ENCODE measurements at regions not wholly inside any gene's neighbourhood (a gene's known extent, or its start where the extent isn't known, plus 50 kb on each side); places are given as distances from the start of the nearest gene placed in this dataset.
"Not testable (repeated sequence)": the region's sequence is repeated elsewhere in the genome, so short reads cannot be mapped to it uniquely, and the experiment has no call there.

DNA sequence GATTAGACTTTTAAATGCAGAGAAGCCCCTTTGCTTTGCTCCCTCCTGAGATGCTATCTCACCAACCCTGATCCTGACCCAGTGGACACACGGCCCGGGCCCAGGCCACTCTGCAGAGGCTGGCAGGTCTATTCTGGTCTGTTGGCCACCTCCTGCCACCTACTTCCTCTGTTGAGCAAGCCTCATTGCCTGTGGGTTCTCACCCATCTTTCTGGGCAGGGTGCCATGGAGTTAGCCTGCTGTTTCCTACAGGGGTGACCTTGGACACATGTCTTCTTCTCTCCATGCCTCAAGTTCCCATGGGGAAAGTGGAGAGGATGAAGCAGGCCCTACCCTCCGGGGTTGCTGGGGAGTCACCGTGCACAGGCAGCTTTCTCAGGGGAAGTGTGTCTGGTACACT lies 266.2 kb upstream of the IRX1 start:
- Histone ChIP-seq H3K4me3 (no peak overlapping the region), H3K9ac (no peak overlapping the region), H3K36me3 (no peaks in the 10 kb centered on the region), H3K4me1 (peaks cover 37% of the 10 kb centered on the region), H3K4me2 (peak overlapping the region; percentile 82), H3K9me3 (no peaks in the 10 kb centered on the region), H4K20me1 (no peaks in the 10 kb centered on the region), H3K27ac (peak overlapping the region; percentile 68), H3K27me3 (no peaks in the 10 kb centered on the region)
- peak; percentile 55; the same call in 1 of the 2 replicates for TF ChIP-seq Cebpa-rat (IDR thresholded peaks at IDR 0.05)

DNA sequence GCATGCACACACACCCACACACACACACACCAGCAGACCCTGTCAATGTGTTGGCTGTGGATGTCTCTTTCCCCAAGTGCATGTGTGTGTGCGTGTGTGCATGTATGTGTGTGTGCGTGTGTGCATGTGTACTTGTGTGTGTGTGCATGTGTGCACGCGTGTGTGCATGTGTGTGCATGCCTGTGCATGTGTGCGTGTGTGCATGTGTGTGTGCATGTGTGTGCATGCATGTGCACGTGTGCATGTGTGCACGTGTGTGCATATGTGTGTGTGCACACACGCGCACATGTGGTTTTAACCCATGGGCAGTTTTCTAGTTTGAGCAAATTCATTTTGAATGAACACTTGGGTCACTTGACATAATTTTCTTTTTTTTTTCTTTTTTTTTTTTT lies 268.8 kb upstream of the IRX1 start:
- H4K20me1 ChIP-seq = no peaks in the 10 kb centered on the region
- no peaks in the 10 kb centered on the region for H3K27me3 ChIP-seq
- no peak for TF ChIP-seq Cebpa-rat (IDR thresholded peaks at IDR 0.05)
- H3K36me3 ChIP-seq = no peaks in the 10 kb centered on the region
- peaks cover 37% of the 10 kb centered on the region for H3K4me1 ChIP-seq
- H3K27ac ChIP-seq = no peak overlapping the region
- H3K4me2 ChIP-seq = no peak overlapping the region
- H3K4me3 ChIP-seq = no peak overlapping the region
- H3K9me3 ChIP-seq = no peaks in the 10 kb centered on the region
- H3K9ac ChIP-seq = no peak overlapping the region

DNA sequence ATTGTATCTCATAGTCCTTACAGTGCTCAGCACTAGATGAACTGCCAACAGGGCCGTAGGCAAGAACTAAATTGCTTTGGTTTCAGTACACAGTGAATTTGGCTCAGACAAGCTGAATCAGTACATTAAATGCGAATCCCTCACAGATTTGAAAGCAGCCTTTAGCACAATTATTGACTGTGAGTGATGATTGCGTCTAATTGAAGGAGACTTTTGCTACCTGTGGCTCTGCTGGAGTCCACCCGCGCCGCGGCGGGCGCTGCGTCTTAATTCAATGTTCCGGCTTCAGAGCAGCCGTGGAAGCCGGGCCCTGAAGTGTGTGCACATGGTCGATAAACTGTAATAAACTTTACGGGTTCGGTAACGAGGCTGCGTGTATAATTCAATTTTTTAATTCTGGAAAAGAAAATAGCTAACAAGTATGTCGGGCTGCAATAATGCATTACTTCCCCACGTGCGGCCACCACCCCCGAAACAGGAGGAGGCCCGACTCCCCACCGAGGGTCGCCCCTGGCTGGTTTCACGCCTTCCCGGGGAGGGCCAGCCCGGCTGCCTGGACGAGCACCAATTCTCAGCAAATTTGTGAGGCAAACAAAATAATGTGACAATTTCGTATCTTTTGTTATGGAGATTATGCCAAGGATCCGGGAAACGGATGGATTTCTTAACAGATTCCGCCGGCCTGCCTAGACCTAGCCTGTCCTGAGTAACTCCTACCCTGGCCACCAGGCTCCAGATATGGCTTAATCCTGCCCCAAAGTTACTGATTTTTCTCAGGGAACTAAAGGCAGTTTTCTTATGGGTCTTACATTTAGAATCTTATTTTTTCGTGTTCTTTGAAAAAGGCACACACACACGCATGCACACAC lies 269.4 kb upstream of the IRX1 start:
- Histone ChIP-seq H3K36me3 (no peaks in the 10 kb centered on the region), H3K9ac (no peak overlapping the region), H4K20me1 (no peaks in the 10 kb centered on the region), H3K4me1 (peaks cover 37% of the 10 kb centered on the region), H3K9me3 (no peaks in the 10 kb centered on the region), H3K4me3 (no peak overlapping the region), H3K27me3 (no peaks in the 10 kb centered on the region), H3K4me2 (no peak overlapping the region), H3K27ac (no peak overlapping the region)
- no peak for TF ChIP-seq Cebpa-rat (IDR thresholded peaks at IDR 0.05)

DNA sequence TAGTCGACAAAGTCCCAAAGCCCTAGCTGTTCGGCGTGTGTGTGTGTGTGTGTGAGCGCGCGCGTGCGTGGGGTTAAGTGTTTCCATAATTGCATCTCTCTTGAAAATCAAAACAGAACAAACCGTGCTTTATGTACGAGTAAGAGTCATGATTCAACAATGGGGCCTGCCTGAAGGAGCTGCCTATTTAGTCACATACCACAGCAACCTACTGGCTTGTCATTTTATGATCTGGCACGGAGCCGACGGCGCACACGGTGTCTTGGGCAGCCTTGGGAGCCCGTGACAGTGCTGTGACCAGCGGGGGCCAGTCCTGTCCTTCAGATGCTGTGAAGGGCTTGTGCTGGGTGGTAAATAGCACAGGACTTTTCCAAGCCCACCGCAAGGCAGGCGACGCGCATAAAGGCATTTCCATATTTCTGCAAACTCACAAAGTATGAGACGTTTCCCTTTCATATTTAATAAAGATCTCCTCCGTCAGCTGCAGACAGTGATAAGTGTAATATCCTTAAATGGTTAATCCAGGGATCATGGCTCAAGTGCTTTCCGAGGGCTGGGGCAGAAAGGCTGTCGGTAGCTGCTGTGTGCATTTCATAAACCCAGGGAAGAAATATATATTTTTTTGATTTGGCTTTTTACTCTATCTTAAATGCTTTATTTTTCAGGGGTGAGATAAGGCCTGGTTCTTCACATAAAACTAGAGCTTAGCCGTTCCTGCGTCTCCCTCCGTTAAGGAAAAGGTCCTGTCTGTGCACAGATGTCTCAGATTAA lies 270.2 kb upstream of the IRX1 start:
- H3K4me3 ChIP-seq = no peak overlapping the region
- H3K27ac ChIP-seq = no peak overlapping the region
- H3K4me2 ChIP-seq = no peak overlapping the region
- H3K27me3 ChIP-seq = no peaks in the 10 kb centered on the region
- H3K4me1 ChIP-seq = peaks cover 29% of the 10 kb centered on the region
- no peaks in the 10 kb centered on the region for H4K20me1 ChIP-seq
- no peaks in the 10 kb centered on the region for H3K36me3 ChIP-seq
- no peaks in the 10 kb centered on the region for H3K9me3 ChIP-seq
- TF ChIP-seq Cebpa-rat (IDR thresholded peaks at IDR 0.05) = no peak
- no peak overlapping the region for H3K9ac ChIP-seq

DNA sequence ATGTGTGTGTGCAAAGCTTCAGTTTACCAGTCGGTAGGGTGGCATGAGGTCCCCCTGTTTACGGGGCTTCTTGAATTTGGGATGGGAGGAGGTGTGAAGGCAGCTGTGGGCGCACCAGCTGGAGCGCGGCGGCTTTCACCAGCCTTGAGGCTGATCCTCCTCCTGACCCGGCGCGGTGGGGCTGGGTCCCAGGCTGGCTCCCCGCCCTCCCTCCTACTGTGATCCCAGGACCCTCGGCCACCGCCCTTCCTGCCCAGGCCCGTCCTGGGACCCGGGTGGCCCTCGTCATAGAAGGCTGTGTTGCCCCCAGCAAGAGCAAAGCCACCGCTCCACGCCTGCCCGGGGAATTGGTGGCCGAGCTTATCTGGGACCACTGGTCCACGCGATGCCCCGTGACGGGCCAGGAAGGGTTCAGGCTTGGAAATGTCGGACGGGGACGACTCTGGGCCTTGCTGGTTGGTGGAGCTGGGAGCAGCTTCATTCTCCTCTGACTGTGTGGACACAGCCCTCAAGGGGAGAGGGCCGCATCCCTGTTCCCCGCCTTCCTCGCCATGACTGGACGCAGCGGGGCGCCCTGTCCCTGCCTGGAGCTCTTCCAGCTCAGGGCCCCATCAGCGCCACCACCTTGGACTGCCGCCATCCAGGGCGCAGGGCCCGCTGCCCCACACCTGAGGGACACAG lies 271.1 kb upstream of the IRX1 start:
- peaks cover 21% of the 10 kb centered on the region for H3K4me1 ChIP-seq
- TF ChIP-seq Cebpa-rat (IDR thresholded peaks at IDR 0.05) = no peak
- no peaks in the 10 kb centered on the region for H3K36me3 ChIP-seq
- H3K27me3 ChIP-seq = no peaks in the 10 kb centered on the region
- H3K9ac ChIP-seq = no peak overlapping the region
- H4K20me1 ChIP-seq = no peaks in the 10 kb centered on the region
- H3K9me3 ChIP-seq = no peaks in the 10 kb centered on the region
- H3K27ac ChIP-seq = no peak overlapping the region
- no peak overlapping the region for H3K4me3 ChIP-seq
- H3K4me2 ChIP-seq = no peak overlapping the region

DNA sequence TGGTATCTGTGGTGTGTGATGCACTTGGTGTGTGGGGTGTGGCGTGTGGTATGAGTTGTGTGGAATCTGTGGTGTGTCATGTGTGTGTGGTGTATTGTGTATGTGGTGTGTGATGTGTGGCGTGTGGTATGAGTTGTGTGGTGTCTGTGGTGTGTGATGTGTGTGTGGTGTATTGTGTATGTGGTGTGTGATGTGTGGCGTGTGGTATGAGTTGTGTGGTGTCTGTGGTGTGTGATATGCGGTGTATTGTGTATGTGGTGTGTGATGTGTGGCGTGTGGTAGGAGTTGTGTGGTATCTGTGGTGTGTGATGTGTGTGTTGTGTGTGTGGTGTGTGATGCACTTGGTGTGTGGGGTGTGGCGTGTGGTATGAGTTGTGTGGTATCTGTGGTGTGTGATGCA lies 271.7 kb upstream of the IRX1 start:
- not testable (repeated sequence) for H3K9me3 ChIP-seq, H3K9ac ChIP-seq, H3K4me3 ChIP-seq, H3K36me3 ChIP-seq, H3K27me3 ChIP-seq, H3K27ac ChIP-seq, H3K4me2 ChIP-seq, H4K20me1 ChIP-seq
- H3K4me1 ChIP-seq = peaks cover 15% of the 10 kb centered on the region

DNA sequence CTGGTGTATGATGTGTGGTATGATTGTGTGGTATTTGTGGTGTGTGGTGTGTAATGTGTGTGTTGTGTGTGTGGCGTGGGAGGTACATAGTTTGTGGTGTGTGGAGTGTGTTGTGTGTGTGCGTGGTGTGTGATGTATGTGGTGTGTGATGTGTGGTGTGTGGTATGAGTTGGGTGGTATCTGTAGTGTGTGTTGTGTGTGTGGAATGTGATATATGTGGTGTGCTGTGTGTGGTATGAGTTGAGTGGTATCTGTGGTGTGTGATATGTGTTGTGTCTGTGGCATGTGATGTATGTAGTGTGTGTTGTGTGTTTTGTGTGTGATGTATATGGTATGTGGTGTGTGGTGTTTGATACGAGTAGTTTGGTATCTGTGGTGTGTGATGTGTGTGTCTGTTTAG lies 272.5 kb upstream of the IRX1 start:
- Histone ChIP-seq H3K4me3 (no peak overlapping the region), H3K9me3 (no peaks in the 10 kb centered on the region), H3K36me3 (no peaks in the 10 kb centered on the region), H3K4me1 (peaks cover 6% of the 10 kb centered on the region), H3K27me3 (no peaks in the 10 kb centered on the region), H3K4me2 (no peak overlapping the region), H4K20me1 (no peaks in the 10 kb centered on the region), H3K9ac (no peak overlapping the region), H3K27ac (no peak overlapping the region)
- no peak for TF ChIP-seq Cebpa-rat (IDR thresholded peaks at IDR 0.05)

DNA sequence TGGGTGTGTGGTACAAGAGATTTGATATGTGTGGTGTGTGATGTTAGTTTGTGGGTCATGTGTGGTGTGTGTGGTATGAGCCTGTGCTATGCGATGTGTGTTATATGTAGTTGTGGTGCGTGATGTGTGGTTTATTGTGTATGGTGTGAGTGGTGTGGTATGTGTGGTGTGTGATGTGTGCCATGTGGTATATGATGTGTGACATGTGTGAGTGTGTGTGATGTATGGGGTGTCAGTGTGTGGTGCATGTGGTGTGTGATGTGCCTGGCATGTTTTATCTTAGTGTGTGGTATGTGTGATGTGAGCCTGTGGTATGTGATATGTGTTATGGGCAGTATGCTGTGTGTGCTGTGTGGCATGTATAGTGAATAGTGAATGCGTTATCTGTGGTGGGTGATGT lies 273.0 kb upstream of the IRX1 start:
- TF ChIP-seq Cebpa-rat (IDR thresholded peaks at IDR 0.05) = no peak

DNA sequence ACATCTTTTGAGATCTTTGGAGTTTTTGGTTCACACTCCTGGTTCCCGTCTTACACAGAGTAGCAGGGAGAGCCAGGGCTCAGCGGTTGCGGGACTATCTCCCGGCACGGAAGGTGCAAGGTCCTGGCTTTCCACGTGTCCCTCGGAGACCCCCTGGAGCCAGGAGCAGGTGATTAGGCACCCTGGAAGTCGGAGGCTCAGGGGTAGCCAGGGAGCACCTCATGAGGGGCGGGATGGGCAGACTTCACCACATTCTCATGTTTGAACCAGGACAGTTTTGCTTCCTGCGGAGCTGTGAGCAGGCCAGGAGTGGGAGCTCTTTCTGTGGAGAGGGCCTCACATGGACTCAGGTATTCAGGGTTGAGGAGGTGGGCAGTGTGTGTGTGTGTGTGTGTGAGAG lies 273.7 kb upstream of the IRX1 start:
- H3K4me2 ChIP-seq = no peak overlapping the region
- no peak for TF ChIP-seq Cebpa-rat (IDR thresholded peaks at IDR 0.05)
- H3K4me3 ChIP-seq = no peak overlapping the region
- no peak overlapping the region for H3K27ac ChIP-seq
- H3K36me3 ChIP-seq = no peaks in the 10 kb centered on the region
- no peaks in the 10 kb centered on the region for H3K4me1 ChIP-seq
- no peaks in the 10 kb centered on the region for H3K27me3 ChIP-seq
- H3K9ac ChIP-seq = no peak overlapping the region
- no peaks in the 10 kb centered on the region for H4K20me1 ChIP-seq
- H3K9me3 ChIP-seq = no peaks in the 10 kb centered on the region

More for the DNA sequence above, 273.0 kb upstream of the IRX1 start:
- H4K20me1 ChIP-seq = no peaks in the 10 kb centered on the region
- no peak overlapping the region for H3K27ac ChIP-seq
- no peaks in the 10 kb centered on the region for H3K9me3 ChIP-seq
- H3K36me3 ChIP-seq = no peaks in the 10 kb centered on the region
- no peak overlapping the region for H3K4me2 ChIP-seq
- no peak overlapping the region for H3K9ac ChIP-seq
- no peaks in the 10 kb centered on the region for H3K27me3 ChIP-seq
- H3K4me1 ChIP-seq = peaks cover 1% of the 10 kb centered on the region; the same call in 1 of the 2 replicates
- H3K4me3 ChIP-seq = no peak overlapping the region

All from BLaER1 (cell line).